ENCODE measurements at regions not wholly inside any gene's neighbourhood (a gene's known extent, or its start where the extent isn't known, plus 50 kb on each side); places are given as distances from the start of the nearest gene placed in this dataset.
"Not testable (repeated sequence)": the region's sequence is repeated elsewhere in the genome, so short reads cannot be mapped to it uniquely, and the experiment has no call there.

DNA sequence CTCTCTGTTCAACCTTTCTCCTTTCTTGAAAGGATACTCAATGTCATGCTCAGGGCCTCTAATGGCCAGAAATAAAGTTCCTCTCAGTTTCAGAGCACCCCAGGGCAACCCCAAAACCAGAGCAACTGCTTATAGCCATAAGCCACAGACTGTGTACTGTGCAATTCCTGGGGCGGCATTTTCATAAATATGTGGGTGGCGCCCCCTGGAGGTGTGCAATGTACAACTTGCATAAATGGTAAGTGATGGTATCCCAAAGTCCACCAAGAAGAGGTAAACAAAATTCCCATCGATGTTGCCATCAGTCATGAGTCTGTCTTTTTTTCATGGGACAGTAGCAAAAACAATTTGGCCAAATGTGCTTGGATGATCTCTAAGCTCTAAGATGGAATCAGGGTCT lies 108.4 kb upstream of the ROPN1B start:
- not testable (repeated sequence) for TF ChIP-seq POLR2A (IDR thresholded peaks at IDR 0.05); CTCF (IDR thresholded peaks at IDR 0.05); POLR2AphosphoS5 (IDR thresholded peaks at IDR 0.05; ENCODE audit: insufficient read depth in 1 of 2, low read depth in 1 of 2)
